AG04450 (cell line): ENCODE measurements at regions not wholly inside any gene's neighbourhood (a gene's known extent, or its start where the extent isn't known, plus 50 kb on each side); places are given as distances from the start of the nearest gene placed in this dataset.

Experiments used
- CTCF ChIA-PET: fragments of 300-600, 350-600 bp; formaldehyde crosslinking; extraction: SDS; loops from one replicate; lab custom pipeline; 2022; ENCODE audit warnings: antibody characterized with exemption, inconsistent platforms; lab: Charles Lee
- POLR2A ChIA-PET: fragments of 350-600 bp; formaldehyde crosslinking; extraction: SDS; loops from one replicate; lab custom pipeline; 2021; ENCODE audit warnings: antibody characterized with exemption, inconsistent platforms; lab: Yijun Ruan, JAX
- DNase-seq: peaks from one replicate; pipeline ENCODE4 v3.0.0-alpha.2; 2011; ENCODE audit warnings: low read depth, low spot score
- H3K27ac ChIP-seq: one replicate; pipeline ENCODE4 v1.5.1; 2012; ENCODE audit warnings: low read depth, low read length, control low read depth
- H3K27me3 ChIP-seq: one replicate; pipeline ENCODE4 v1.6.0; 2012; ENCODE audit warnings: low read length; ENCODE audit not compliant: control insufficient read depth, insufficient read depth
- H3K4me3 ChIP-seq: 2 replicates; pipeline ENCODE4 v1.5.1; 2011; ENCODE audit warnings: mild to moderate bottlenecking, low read depth, low read length, control low read depth
- H3K9me3 ChIP-seq: 2 replicates; pipeline ENCODE4 v1.5.1; 2012; ENCODE audit warnings: low read length; ENCODE audit not compliant: control insufficient read depth, insufficient read depth
- CTCF ChIP-seq: IDR thresholded peaks from 2 replicates; pipeline ENCODE4 v1.5.1; 2011; ENCODE audit warnings: low read depth, low read length, control low read depth, inconsistent platforms

- H3K9me3 ChIP-seq, result no peaks in the 10 kb centered on the region
- H3K27me3 ChIP-seq, result no peaks in the 10 kb centered on the region
- CTCF ChIA-PET, result no interaction called here
- POLR2A ChIA-PET, result no interaction called here
- DNase-seq, result no peak
- no peak overlapping the region for H3K27ac ChIP-seq
- TF ChIP-seq CTCF, result no peak
- H3K4me3 ChIP-seq, result no peak overlapping the region
These were observed 665.0 kb downstream of the NTRK3 start for GRCh38 chr15:87591582-87591981.

GRCh38 chr15:87591042-87591441, 665.5 kb downstream of the NTRK3 start:
- CTCF ChIA-PET, result no interaction called here

GRCh38 chr15:87589134-87589533, 667.4 kb downstream of the NTRK3 start:
- ChIA-PET CTCF (no interaction called here), POLR2A (no interaction called here)
- H3K27me3 ChIP-seq, result no peaks in the 10 kb centered on the region
- no peak for DNase-seq
- H3K27ac ChIP-seq, result no peak overlapping the region
- H3K4me3 ChIP-seq, result no peak overlapping the region
- no peaks in the 10 kb centered on the region for H3K9me3 ChIP-seq
- TF ChIP-seq CTCF, result no peak

More at GRCh38 chr15:87591042-87591441, 665.5 kb downstream of the NTRK3 start:
- no peak for TF ChIP-seq CTCF
- H3K9me3 ChIP-seq, result no peaks in the 10 kb centered on the region
- H3K27ac ChIP-seq, result no peak overlapping the region
- DNase-seq, result no peak
- POLR2A ChIA-PET, result no interaction called here
- H3K27me3 ChIP-seq, result no peaks in the 10 kb centered on the region
- H3K4me3 ChIP-seq, result no peak overlapping the region

- no peak for TF ChIP-seq CTCF
- ChIA-PET CTCF (no interaction called here), POLR2A (no interaction called here)
- Histone ChIP-seq H3K27me3 (no peaks in the 10 kb centered on the region), H3K4me3 (no peak overlapping the region), H3K9me3 (no peaks in the 10 kb centered on the region), H3K27ac (no peak overlapping the region)
- no peak for DNase-seq
These were observed 674.4 kb downstream of the NTRK3 start for GRCh38 chr15:87582169-87582568.

- no peak overlapping the region for H3K4me3 ChIP-seq
- H3K27me3 ChIP-seq, result no peaks in the 10 kb centered on the region
- no peak for TF ChIP-seq CTCF
- ChIA-PET POLR2A (no interaction called here), CTCF (no interaction called here)
- no peak for DNase-seq
- no peaks in the 10 kb centered on the region for H3K9me3 ChIP-seq
- no peak overlapping the region for H3K27ac ChIP-seq
These were observed 677.0 kb downstream of the NTRK3 start for GRCh38 chr15:87579537-87579936.
